AG09319 (cell line): ENCODE measurements at regions not wholly inside any gene's neighbourhood (a gene's known extent, or its start where the extent isn't known, plus 50 kb on each side); places are given as distances from the start of the nearest gene placed in this dataset.
"Not testable (repeated sequence)": the region's sequence is repeated elsewhere in the genome, so short reads cannot be mapped to it uniquely, and the experiment has no call there.

Source experiments
- DNase-seq: peaks from one replicate; pipeline ENCODE4 v3.0.0-alpha.2; 2010; ENCODE audit warnings: low read depth; ENCODE audit errors: extremely low read depth

- not testable (repeated sequence) for DNase-seq
These were observed 220.1 kb downstream of the ATP6V0E2 start for GRCh38 chr7:150093897-150094296.

GRCh38 chr7:150096213-150096994 lies 222.6 kb downstream of the ATP6V0E2 start:
- not testable (repeated sequence) for DNase-seq

DNA sequence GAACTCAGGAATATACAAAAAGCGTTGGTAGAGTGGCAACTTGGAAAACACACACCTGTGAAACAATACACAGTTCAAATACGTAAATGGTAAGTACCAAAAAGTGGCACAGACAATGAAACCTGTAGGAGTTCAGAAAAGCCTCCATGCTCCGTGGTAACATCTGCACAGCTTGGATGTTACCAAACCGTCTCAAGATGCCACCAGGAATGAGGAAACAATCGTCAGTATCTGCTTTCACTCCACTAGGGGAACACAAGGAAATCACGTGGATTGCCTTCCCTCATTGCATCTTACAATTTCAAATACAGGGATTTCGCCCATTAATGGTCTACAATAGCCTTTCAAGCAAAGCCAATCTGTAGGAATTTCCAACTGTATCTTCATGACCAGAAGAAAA lies 224.6 kb upstream of the LRRC61 start:
- not testable (repeated sequence) for DNase-seq

DNA sequence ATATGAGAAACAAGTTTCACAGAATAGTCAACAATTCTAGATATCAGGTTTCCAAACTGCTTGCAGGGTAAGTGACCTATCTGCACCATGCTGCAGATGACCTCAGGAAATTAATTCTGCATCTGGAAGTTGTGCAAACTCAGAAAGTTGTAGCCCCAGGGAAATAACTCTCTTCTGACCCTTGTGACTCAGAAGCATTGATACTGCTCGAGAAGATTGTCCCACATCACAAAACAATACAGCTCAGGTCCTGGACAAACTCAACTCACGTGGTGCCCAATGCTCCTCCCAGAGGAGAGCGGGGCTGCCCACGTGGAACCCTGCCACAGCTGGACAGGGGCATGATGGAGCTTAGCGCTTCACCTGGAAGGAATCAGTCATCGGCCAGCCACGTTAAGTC lies 221.9 kb upstream of the LRRC61 start:
- DNase-seq = not testable (repeated sequence)

DNA sequence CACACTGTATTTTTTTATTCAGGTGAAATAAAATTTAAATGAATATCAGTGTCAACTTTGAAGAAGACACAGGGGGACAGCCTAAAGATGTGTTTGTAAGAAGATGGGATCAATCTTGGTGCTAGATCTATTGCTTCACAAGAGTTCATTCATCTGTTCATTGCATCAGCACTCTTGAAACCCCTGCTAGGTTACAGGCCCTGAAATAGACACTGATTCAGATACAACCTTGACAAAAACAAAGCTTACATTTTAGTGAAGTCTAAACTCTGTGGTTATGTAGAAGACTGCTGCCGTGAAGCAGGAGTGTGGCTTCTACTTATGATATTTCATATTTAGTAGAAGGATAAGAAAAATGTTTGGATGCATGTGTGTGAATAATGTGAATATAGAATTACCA lies 215.9 kb upstream of the LRRC61 start:
- DNase-seq = not testable (repeated sequence)

- not testable (repeated sequence) for DNase-seq
These were observed 212.8 kb upstream of the LRRC61 start for GRCh38 chr7:150110375-150110820.

DNA sequence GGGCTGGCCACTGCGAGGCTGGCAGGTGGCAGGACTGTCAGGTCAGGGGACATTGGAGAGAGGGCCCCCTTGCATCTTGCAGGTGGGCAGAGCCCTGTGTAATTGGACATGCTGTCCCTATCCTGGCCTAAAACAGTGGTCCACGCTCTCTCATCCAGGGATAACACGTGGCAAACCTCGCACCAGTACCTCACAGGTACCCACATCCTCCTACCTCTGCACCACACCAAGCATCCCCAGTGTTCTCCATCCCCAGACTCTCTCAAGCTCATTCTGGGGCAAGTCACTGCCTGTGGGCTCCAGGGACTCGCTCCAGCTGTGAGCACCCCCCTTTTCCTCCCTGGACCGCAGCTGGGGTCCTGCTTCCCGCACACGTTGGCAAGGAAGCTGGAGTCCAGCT lies 212.3 kb upstream of the LRRC61 start:
- not testable (repeated sequence) for DNase-seq

GRCh38 chr7:150111373-150112139 lies 211.6 kb upstream of the LRRC61 start:
- not testable (repeated sequence) for DNase-seq

- DNase-seq = not testable (repeated sequence)
These were observed 209.9 kb upstream of the LRRC61 start for GRCh38 chr7:150113301-150113700.

GRCh38 chr7:150114591-150114990 lies 208.6 kb upstream of the LRRC61 start:
- DNase-seq = not testable (repeated sequence)

- not testable (repeated sequence) for DNase-seq
These were observed 203.2 kb upstream of the LRRC61 start for GRCh38 chr7:150119966-150120365.

- not testable (repeated sequence) for DNase-seq
These were observed 197.3 kb upstream of the LRRC61 start for GRCh38 chr7:150125831-150126230.

GRCh38 chr7:150134451-150134850 lies 188.7 kb upstream of the LRRC61 start:
- not testable (repeated sequence) for DNase-seq

- DNase-seq = not testable (repeated sequence)
These were observed 187.4 kb upstream of the LRRC61 start for GRCh38 chr7:150135620-150136190.

GRCh38 chr7:150139840-150140239 lies 183.3 kb upstream of the LRRC61 start:
- not testable (repeated sequence) for DNase-seq

GRCh38 chr7:150141525-150142345 lies 181.4 kb upstream of the LRRC61 start:
- DNase-seq = not testable (repeated sequence)

DNA sequence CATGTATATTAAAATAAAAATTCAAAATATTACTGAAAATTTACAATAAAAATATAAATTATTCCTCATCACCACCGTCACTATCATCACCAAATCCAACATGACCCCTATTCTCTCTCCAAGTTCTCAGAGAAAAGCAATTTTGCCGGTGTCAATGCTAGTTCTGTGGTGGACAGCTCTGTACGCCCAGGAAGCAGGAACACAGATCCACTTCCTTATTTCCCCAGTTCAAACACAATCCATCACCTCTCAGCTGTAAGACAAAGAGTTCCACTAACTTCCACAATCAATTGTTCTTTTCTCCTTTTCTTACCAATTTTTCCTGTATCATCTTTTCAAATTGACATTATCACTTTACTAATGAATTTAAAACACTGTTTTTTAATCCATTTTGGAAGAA lies 177.0 kb upstream of the LRRC61 start:
- DNase-seq = not testable (repeated sequence)

DNA sequence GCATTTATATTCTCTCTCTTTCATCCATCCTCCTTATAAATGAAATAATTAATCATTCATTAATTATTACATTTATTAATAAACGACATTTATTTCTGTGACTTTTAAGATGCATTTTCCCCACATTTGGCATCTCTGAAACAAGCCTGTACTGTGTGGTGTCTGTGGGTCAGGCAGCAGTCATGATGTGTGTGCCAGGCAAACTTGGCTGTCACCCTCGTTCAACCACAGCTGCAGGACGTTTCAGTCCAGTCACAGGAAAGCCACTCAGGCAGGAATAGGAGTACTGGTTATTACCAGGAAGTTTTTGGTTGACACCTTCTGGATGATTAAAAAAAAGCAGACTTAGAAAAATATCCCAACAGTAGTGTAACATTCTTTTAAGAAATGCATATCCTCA lies 175.6 kb upstream of the LRRC61 start:
- DNase-seq = not testable (repeated sequence)

- DNase-seq = not testable (repeated sequence)
These were observed 167.1 kb upstream of the LRRC61 start for GRCh38 chr7:150156015-150156414.

- DNase-seq = not testable (repeated sequence)
These were observed 164.5 kb upstream of the LRRC61 start for GRCh38 chr7:150158696-150159095.

- not testable (repeated sequence) for DNase-seq
These were observed 153.6 kb upstream of the LRRC61 start for GRCh38 chr7:150169515-150169914.
